ENCODE measurements at regions not wholly inside any gene's neighbourhood (a gene's known extent, or its start where the extent isn't known, plus 50 kb on each side); places are given as distances from the start of the nearest gene placed in this dataset.

DNA sequence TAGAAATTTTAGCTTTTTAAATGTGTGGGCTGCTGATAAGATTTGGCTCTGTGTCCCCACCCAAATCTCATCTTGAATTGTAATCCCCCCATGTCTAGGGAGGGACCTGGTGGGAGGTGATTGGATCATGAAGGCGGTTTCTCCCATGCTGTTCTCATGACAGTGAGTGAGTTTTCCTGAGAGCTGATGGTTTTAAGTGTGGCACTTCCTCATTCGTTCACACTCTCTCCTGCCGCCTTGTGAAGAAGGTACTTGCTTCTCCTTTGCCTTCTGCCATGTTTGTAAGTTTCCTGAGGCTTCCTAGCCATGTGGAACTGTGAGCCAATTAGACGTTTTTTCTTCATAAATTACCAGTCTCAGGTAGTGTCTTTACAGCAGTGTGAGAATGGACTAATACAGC, 127.8 kb upstream of the MVB12B start:
- no peak for DNase-seq (ENCODE audit: extremely low spot score, unreplicated experiment)
- no peaks in the 10 kb centered on the region for H3K36me3 Mint-ChIP-seq
- H3K4me3 Mint-ChIP-seq: no peak overlapping the region
- H3K9me3 Mint-ChIP-seq: no peaks in the 10 kb centered on the region
- H3K4me1 Mint-ChIP-seq (ENCODE audit: unreplicated experiment): no peaks in the 10 kb centered on the region
- peaks cover 14% of the 10 kb centered on the region for H3K27me3 Mint-ChIP-seq
- no peak overlapping the region for H3K27ac Mint-ChIP-seq
- TF ChIP-seq, protein P1, sequence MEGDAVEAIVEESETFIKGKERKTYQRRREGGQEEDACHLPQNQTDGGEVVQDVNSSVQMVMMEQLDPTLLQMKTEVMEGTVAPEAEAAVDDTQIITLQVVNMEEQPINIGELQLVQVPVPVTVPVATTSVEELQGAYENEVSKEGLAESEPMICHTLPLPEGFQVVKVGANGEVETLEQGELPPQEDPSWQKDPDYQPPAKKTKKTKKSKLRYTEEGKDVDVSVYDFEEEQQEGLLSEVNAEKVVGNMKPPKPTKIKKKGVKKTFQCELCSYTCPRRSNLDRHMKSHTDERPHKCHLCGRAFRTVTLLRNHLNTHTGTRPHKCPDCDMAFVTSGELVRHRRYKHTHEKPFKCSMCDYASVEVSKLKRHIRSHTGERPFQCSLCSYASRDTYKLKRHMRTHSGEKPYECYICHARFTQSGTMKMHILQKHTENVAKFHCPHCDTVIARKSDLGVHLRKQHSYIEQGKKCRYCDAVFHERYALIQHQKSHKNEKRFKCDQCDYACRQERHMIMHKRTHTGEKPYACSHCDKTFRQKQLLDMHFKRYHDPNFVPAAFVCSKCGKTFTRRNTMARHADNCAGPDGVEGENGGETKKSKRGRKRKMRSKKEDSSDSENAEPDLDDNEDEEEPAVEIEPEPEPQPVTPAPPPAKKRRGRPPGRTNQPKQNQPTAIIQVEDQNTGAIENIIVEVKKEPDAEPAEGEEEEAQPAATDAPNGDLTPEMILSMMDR (conservative IDR thresholded peaks at IDR 0.05): no peak

DNA sequence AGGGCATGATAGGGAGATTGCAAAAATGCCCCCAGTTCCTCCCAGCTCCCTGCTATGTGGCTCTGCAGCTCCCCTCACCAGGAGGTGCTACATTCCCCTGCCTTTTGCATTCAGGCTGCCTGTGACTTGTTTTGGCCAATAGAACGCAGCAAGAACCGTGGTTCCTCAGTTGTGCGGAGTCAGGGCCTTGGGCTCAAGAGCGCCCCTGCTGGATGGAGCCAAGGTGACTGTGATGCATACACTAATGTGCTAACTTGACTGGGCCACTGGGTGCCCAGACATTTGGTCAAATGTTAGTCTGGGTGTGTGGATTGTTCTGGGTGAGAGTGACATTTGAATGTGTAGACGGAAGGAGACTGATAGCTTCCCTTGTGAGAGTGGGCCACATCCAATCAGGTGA, 123.3 kb upstream of the MVB12B start:
- no peaks in the 10 kb centered on the region for H3K36me3 Mint-ChIP-seq
- no peak overlapping the region for H3K27ac Mint-ChIP-seq
- H3K9me3 Mint-ChIP-seq: no peaks in the 10 kb centered on the region
- no peak overlapping the region for H3K4me3 Mint-ChIP-seq
- no peaks in the 10 kb centered on the region for H3K4me1 Mint-ChIP-seq (ENCODE audit: unreplicated experiment)
- H3K27me3 Mint-ChIP-seq: peaks cover 7% of the 10 kb centered on the region
- no peak for DNase-seq (ENCODE audit: extremely low spot score, unreplicated experiment)
- TF ChIP-seq, protein P1 (conservative IDR thresholded peaks at IDR 0.05): peak; percentile 53

DNA sequence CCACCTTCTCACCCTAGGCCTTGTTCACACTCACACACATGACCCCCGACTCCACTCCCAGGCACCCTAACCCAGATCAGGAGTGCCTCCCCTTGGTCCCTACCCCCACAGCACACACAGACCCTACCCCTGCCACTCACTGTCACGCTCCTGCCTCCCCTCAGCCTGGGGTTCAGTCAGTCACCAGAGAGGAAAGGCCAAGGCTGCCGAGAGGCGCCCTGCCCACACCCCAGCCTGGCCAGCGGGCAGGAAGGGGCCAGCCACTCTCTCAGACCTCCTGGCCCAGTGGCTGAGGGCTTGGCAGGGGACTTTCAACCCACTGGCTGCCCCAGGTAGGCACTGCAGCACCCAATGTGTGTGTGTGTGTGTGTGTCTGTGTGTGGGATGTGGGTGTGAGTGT, 122.4 kb upstream of the MVB12B start:
- Mint-ChIP-seq H3K27ac (no peak overlapping the region), H3K4me1 (ENCODE audit: unreplicated experiment) (no peaks in the 10 kb centered on the region), H3K4me3 (no peak overlapping the region), H3K9me3 (no peaks in the 10 kb centered on the region), H3K36me3 (no peaks in the 10 kb centered on the region), H3K27me3 (peaks cover 12% of the 10 kb centered on the region)
- TF ChIP-seq, protein P1 (conservative IDR thresholded peaks at IDR 0.05): no peak
- no peak for DNase-seq (ENCODE audit: extremely low spot score, unreplicated experiment)

DNA sequence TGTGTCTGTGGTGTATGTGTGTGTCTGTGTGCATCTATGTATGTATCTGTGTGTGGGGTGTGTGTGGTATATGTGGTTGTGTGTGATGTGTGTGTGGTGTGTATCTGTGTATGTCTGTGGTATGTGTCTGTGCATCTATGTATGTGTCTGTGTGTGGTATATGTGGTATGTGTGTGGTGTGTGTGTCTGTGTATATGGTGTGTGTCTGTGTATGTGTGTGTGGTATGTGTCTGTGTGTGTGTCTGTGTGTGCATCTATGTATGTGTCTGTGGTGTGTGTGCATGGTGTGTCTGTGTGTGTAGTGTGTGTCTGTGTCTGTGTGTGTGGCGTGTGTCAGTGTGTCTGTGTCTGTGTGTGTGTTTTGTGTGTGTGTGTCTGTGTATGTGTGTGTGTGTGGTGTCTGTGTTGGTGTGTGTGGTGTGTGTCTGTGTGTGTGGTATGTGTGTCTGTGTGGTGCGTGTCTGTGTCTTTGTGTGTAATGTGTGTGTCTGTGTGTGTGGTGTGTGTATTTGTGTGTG, 121.9 kb upstream of the MVB12B start:
- Mint-ChIP-seq H3K27me3 (peaks cover 12% of the 10 kb centered on the region), H3K4me1 (ENCODE audit: unreplicated experiment) (no peaks in the 10 kb centered on the region), H3K4me3 (no peak overlapping the region), H3K9me3 (no peaks in the 10 kb centered on the region), H3K27ac (no peak overlapping the region), H3K36me3 (no peaks in the 10 kb centered on the region)
- no peak for DNase-seq (ENCODE audit: extremely low spot score, unreplicated experiment)
- TF ChIP-seq, protein P1 (conservative IDR thresholded peaks at IDR 0.05): no peak

DNA sequence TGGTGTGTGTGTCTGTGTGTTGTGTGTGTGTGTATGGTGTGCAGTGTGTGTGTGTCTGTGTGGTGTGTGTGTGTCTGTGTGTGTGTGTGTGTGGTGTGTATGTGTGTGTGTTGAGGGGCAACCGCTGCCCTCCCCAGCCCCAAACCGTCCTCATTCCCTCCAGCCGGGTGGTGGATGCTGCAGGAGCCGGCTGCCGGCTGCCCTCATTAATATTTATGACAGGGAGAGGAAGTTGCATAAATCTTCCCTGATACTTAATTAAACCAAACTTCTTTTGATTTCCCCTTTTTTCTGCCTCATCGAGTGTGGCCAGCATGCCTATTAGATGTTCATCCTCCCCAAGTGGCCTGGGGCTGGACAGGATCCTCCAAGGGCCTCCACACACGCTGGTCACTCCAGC, 121.4 kb upstream of the MVB12B start:
- H3K4me1 Mint-ChIP-seq (ENCODE audit: unreplicated experiment): no peaks in the 10 kb centered on the region

More for the DNA sequence above, 121.4 kb upstream of the MVB12B start:
- Mint-ChIP-seq H3K36me3 (no peaks in the 10 kb centered on the region), H3K4me3 (no peak overlapping the region), H3K27me3 (peaks cover 12% of the 10 kb centered on the region), H3K9me3 (no peaks in the 10 kb centered on the region), H3K27ac (no peak overlapping the region)
- TF ChIP-seq, protein P1 (conservative IDR thresholded peaks at IDR 0.05): no peak
- no peak for DNase-seq (ENCODE audit: extremely low spot score, unreplicated experiment)
